HG02678 (cell line): ENCODE measurements at regions not wholly inside any gene's neighbourhood (a gene's known extent, or its start where the extent isn't known, plus 50 kb on each side); places are given as distances from the start of the nearest gene placed in this dataset.
"Not testable (repeated sequence)": the region's sequence is repeated elsewhere in the genome, so short reads cannot be mapped to it uniquely, and the experiment has no call there.

Source experiments
- ATAC-seq: cut with Tn5 transposase; IDR thresholded peaks from one replicate; pipeline ENCODE4 v1.9.1; 2021; ENCODE audit warnings: mild to moderate bottlenecking, moderate library complexity; ENCODE audit not compliant: unreplicated experiment

DNA sequence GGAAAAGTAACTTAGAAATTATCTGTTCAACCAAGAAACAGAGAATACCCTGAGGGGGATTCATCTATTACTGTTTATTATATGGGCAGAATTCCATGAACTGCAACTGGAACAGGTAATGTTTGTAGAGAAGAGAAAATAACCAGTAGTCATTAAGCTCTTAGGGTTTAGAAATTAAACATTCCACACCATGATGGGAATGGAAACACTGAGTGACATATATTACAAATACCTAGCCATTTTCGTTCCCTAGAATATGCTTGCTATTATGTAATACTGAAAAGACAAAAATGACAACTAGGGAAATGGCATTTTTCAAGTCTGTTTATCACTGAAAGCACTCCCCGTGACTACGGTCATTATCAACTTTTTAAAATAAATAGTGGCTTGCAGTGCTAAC is 1007.4 kb downstream of the GATA3 start:
- ATAC-seq = no peak

DNA sequence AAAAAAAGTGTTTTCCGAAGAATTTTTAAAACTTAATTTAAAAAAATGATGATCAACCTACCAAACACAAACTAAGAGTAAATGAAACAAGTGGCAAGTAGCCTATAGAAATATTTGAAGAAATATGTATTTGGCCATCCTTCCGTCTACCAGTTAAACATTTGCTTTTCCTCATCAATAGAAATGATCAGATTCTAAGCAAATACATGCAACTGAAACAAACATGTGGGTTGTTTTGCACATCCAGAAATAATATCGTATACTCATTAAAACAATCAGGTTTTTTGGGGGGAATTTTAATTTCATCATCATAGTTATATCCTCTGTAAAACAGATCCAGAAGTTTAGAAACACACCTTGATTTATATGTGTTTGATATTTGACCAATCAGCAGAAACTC is 1011.7 kb downstream of the GATA3 start:
- no peak for ATAC-seq

DNA sequence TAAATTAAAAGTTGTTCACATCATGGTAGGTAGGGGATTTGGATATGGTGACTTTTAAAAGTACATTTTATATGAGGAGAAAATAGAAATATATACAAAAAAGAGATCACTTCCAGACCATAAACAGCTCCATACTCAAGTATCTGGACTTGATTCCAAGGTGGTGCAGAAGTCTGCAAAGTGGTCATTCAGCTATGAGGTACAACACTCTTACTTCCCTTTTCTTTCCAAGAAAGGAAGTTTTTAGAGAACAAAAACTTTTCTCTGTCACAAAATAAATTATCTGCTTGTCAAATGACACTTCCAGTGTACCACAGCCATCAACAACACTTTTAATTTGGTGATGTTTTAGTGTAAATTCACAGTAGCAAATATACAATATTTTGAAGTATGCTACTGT is 1013.5 kb downstream of the GATA3 start:
- ATAC-seq = no peak

DNA sequence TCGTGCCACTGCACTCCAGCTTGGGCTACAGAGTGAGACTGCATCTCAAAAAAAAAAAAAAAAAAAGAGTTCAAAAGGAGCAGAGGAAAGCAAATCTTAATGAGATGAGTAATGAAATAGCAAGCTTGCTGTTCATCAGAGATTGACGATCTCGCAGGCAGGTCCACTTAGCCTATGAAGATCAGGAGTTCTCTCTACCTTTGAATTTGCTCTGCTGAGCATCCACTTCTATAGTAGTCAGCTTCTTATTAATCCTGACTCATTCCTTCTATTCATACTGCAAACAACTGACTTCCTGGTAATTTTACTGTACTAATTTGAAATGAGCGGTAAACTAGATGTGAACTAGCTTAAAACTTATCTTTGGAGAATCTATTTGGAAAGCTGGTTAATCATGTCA is 1014.6 kb downstream of the GATA3 start:
- no peak for ATAC-seq

DNA sequence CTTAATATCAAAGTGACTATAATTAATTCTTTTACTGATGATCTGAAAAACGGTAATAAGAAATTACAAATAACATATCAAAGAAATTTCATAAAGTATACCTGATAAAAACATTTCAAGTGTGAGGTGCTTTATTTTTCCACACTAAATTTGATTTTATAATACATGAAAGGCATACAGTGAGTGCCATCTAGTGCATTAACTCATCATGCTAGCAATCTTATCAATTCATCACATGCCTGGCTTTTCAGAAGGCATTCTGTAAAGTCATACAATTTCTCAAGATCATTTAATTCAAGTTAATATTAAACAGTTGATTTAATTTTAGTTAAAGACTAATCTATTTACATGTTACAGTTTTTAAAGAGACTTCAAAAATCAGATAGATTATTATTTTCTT is 1020.9 kb downstream of the GATA3 start:
- no peak for ATAC-seq

GRCh38 chr10:9076066-9076465 is 1021.6 kb downstream of the GATA3 start:
- ATAC-seq = no peak

- no peak for ATAC-seq
These were observed 1026.8 kb downstream of the GATA3 start for GRCh38 chr10:9081253-9081652.

DNA sequence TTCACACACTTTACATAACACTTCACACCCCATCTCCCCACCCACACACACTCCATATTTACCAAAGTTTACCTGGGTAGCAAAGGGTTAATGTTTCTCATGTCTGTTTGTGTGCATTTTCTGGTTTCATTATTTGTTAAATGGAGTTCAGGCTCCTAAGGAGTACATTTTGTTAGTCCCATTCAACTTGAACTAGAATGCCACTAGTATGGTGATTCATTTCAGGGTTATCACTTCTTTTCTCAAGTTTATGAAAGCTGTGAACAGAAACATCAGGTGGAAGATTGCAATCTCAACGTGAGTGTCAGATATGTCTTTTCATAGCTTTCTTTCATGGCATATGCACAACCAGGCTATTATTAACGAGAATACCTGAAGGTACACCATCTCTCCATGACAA is 1027.5 kb downstream of the GATA3 start:
- ATAC-seq = no peak

GRCh38 chr10:9091530-9092093 is 1037.1 kb downstream of the GATA3 start:
- ATAC-seq = no peak

DNA sequence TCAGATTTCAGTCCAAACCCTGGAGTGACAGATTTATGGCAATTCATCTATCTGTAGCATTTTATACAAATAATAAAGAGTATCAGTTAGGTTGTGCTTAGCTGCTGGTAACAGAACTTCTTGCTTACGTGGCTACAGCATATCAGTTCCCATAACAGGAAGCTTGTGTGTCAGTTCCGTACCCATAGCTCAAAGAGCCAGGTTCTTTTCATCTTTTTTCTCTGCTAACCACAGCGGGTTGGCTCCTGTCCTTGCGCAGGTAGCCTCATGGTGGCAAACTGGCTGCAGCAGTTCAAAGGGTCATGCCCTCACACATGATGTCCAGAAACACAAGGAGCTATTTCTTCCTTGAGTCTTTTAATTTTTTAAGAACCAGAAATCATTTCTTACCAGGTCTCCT is 1041.8 kb downstream of the GATA3 start:
- no peak for ATAC-seq

DNA sequence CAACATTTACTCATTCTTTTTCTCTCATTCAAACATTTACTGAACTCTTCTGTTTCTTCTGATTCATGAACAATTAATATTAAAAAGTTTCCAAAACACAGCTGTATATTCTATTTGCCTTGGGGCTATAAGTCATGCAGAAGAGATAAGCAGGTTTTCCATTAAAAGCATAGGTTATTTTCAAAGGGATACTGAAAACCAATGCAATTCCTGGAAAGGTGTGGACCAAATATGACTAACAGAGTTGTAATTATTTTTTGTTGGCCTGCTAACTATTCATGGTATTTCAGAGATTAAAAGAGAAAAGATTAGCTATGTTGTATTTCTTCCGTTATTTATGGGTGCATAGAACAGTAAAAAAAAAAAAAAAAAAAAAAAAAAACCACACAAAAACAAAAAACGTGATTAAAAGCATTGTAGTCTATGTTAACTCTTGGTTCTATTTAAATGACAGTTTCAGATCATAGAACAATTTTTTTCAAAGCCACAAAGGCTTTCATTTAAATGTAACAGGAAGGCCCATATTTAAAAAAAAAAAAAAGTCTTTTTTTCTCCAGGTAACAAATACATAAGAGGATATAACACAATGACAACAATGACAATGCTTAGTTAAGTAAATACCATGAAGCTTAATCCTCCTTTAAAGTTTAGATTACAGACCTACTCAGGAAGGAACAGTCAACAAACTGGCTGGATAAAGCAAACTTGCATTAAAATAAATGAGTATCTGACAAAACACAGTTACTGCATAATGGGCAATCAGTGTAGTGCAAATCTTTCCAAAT is 1042.9 kb downstream of the GATA3 start:
- no peak for ATAC-seq

GRCh38 chr10:9097991-9098306 is 1043.5 kb downstream of the GATA3 start:
- no peak for ATAC-seq

DNA sequence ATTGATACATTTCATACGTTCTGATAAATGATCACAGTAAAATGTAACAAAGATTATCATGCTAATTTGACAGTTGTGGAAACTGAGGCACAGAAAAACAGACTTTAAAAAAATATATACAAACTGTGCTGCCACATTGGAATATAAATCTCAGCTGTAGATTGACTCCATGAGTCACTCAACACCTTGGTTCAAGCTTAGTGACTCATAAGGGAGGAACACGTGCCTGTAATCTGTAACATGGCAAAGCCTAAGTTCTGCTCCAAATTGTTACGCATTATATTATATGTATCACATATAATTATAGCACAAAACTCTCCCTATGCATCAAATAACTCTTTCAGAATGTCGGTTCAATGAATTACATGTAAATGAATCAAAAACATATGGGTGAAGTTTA is 1047.5 kb downstream of the GATA3 start:
- no peak for ATAC-seq

- ATAC-seq = no peak
These were observed 1048.8 kb downstream of the GATA3 start for GRCh38 chr10:9103301-9103700.

GRCh38 chr10:9111976-9112375 is 1057.5 kb downstream of the GATA3 start:
- ATAC-seq = no peak

DNA sequence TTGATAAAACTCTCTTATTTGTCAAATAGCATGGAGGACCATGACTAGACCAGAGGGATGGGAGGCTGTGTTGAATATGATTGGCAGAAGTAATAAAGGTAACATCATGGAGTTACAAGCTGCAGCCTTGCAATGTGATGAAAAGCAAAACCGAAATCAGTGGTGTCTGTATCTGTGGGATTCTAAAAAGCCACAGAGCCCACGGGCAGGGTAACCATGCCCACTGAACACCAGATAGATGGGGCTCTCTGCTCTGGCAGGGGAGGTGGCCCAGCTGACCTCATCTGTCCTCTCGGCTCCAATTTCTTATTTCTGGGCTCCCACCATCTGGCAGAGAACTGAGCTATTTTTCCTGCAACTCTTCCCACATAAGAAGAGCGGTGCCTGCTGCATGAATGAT is 1072.2 kb downstream of the GATA3 start:
- no peak for ATAC-seq

DNA sequence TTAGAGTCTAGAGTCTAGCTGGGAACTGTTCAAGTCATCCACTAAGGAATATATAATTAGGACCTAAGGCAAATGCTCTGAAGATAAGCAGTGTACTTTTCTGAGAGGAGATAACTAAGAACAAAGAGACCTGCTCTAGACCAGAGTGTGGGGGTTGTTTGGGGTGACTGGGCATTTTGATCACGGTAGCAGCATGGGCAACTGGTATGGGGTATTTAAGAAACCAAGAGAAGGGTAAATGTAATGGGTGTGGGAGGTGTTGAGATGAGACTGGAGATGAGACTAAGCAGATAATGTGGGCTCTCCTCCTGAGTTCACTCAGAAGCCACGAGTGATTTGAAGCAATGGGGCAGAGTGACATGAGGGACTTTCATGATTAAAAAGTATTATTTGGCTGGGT is 1082.9 kb downstream of the GATA3 start:
- ATAC-seq = no peak

DNA sequence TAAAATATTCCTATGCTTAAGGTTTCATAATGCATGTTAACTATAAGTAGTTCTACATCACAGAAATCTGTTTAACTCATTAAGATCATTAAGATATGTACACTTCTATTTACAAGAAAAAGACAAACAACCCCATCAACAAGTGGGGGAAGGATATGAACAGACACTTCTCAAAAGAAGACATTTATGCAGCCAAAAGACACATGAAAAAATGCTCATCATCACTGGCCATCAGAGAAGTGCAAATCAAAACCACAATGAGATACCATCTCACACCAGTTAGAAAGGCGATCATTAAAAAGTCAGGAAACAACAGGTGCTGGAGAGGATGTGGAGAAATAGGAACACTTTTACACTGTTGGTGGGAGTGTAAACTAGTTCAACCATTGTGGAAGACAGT is 1084.3 kb downstream of the GATA3 start:
- not testable (repeated sequence) for ATAC-seq

DNA sequence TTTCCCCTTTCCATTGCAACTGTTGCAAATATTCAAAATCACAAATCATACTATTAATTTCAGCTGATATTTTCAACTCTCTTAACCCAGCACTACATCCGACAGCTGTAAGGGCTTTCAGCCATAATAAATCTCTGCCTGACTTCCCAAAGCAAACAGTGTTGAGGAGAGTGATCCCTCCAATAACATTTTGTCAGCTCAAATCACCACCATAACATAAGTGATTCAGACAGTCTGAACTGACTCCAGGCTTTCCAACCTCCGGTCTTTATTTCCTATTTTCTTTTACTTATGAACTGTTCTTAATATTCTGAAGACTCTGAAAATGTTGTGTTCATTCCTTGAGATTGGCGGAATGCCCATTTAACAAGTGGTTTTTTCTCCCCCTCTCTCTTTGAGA is 1085.9 kb downstream of the GATA3 start:
- no peak for ATAC-seq

- no peak for ATAC-seq
These were observed 1093.0 kb downstream of the GATA3 start for GRCh38 chr10:9147475-9147874.

DNA sequence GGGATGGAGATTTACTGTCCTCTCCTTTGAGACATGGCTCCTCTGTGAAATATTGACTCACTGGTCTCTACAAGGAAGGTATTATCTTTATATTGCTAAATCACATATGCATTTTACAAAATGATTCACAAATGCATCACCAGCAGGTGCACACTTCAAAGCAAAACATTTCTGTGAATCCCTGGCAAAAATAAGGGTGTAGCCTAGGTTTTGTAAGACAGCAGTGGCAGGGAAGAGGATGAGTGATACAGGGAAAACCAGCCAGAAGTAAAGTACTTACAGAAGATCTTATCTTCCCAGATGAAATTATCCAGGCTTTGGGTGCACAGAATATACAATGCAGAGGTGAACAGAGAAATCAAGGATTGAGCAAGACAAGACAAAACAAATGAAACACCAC is 1094.6 kb downstream of the GATA3 start:
- no peak for ATAC-seq

- ATAC-seq = not testable (repeated sequence)
These were observed 1098.6 kb downstream of the GATA3 start for GRCh38 chr10:9153057-9153456.

- ATAC-seq = no peak
These were observed 1103.2 kb downstream of the GATA3 start for GRCh38 chr10:9157656-9158055.
